ENCODE measurements at regions not wholly inside any gene's neighbourhood (a gene's known extent, or its start where the extent isn't known, plus 50 kb on each side); places are given as distances from the start of the nearest gene placed in this dataset.

- Histone ChIP-seq H3K27me3 (ENCODE audit: control insufficient read depth, insufficient read depth, low read length, poor library complexity, severe bottlenecking) (peaks cover 30% of the 10 kb centered on the region), H3K4me3 (ENCODE audit: low read length) (no peak overlapping the region), H3K36me3 (ENCODE audit: control insufficient read depth, insufficient read depth, low read length) (no peaks in the 10 kb centered on the region), H3K9me3 (ENCODE audit: control insufficient read depth, low read length) (no peaks in the 10 kb centered on the region), H3K4me1 (ENCODE audit: control insufficient read depth, insufficient read depth, low read length) (no peaks in the 10 kb centered on the region), H3K9ac (ENCODE audit: extremely low read depth, low read length, poor library complexity, severe bottlenecking) (no peak overlapping the region), H3K27ac (ENCODE audit: low read depth, low read length) (no peak overlapping the region)
- Mint-ChIP-seq H3K27ac (no peak overlapping the region), H3K4me3 (no peak overlapping the region), H3K4me1 (peaks cover 3% of the 10 kb centered on the region), H3K36me3 (ENCODE audit: low read depth) (no peaks in the 10 kb centered on the region), H3K9me3 (no peaks in the 10 kb centered on the region), H3K27me3 (ENCODE audit: insufficient read depth) (peaks cover 35% of the 10 kb centered on the region)
- no peak for DNase-seq
- WGBS, 2 experiments (ENCODE audit: insufficient coverage in 1 of 2, insufficient read length in 1 of 2): 90 to 91% methylated on average over 2 to 3 of the region's 3 CpGs
- TF ChIP-seq CTCF (conservative IDR thresholded peaks at IDR 0.05): no peak
These were observed 173.7 kb downstream of the SOX9 start for GRCh38 chr17:72294487-72294893.

- no peaks in the 10 kb centered on the region for H3K36me3 Mint-ChIP-seq (ENCODE audit: low read depth)
- no peak for DNase-seq
- H3K27ac Mint-ChIP-seq: no peak overlapping the region
- no peak overlapping the region for H3K4me3 Mint-ChIP-seq
- no peak for TF ChIP-seq CTCF (conservative IDR thresholded peaks at IDR 0.05)
- peaks cover 30% of the 10 kb centered on the region for H3K27me3 ChIP-seq (ENCODE audit: control insufficient read depth, insufficient read depth, low read length, poor library complexity, severe bottlenecking)
- H3K4me1 ChIP-seq (ENCODE audit: control insufficient read depth, insufficient read depth, low read length): no peaks in the 10 kb centered on the region
- H3K27ac ChIP-seq (ENCODE audit: low read depth, low read length): no peak overlapping the region
- H3K9me3 ChIP-seq (ENCODE audit: control insufficient read depth, low read length): no peaks in the 10 kb centered on the region
- no peaks in the 10 kb centered on the region for H3K36me3 ChIP-seq (ENCODE audit: control insufficient read depth, insufficient read depth, low read length)
- H3K4me1 Mint-ChIP-seq: no peaks in the 10 kb centered on the region
- peaks cover 36% of the 10 kb centered on the region for H3K27me3 Mint-ChIP-seq (ENCODE audit: insufficient read depth)
- WGBS, 2 experiments (ENCODE audit: insufficient coverage in 1 of 2, insufficient read length in 1 of 2): 94 to 100% methylated on average over 3 to 4 of the region's 4 CpGs
- no peak overlapping the region for H3K9ac ChIP-seq (ENCODE audit: extremely low read depth, low read length, poor library complexity, severe bottlenecking)
- H3K9me3 Mint-ChIP-seq: no peaks in the 10 kb centered on the region
- no peak overlapping the region for H3K4me3 ChIP-seq (ENCODE audit: low read length)
These were observed 175.1 kb downstream of the SOX9 start for GRCh38 chr17:72295916-72296315.

GRCh38 chr17:72296456-72296855 is 175.6 kb downstream of the SOX9 start:
- no peak for DNase-seq
- H3K4me3 Mint-ChIP-seq: no peak overlapping the region

More at GRCh38 chr17:72296456-72296855, 175.6 kb downstream of the SOX9 start:
- Histone ChIP-seq H3K36me3 (ENCODE audit: control insufficient read depth, insufficient read depth, low read length) (no peaks in the 10 kb centered on the region), H3K9me3 (ENCODE audit: control insufficient read depth, low read length) (no peaks in the 10 kb centered on the region), H3K4me3 (ENCODE audit: low read length) (no peak overlapping the region), H3K9ac (ENCODE audit: extremely low read depth, low read length, poor library complexity, severe bottlenecking) (no peak overlapping the region), H3K4me1 (ENCODE audit: control insufficient read depth, insufficient read depth, low read length) (no peaks in the 10 kb centered on the region), H3K27ac (ENCODE audit: low read depth, low read length) (no peak overlapping the region), H3K27me3 (ENCODE audit: control insufficient read depth, insufficient read depth, low read length, poor library complexity, severe bottlenecking) (peaks cover 30% of the 10 kb centered on the region)
- Mint-ChIP-seq H3K4me1 (no peaks in the 10 kb centered on the region), H3K27me3 (ENCODE audit: insufficient read depth) (peaks cover 36% of the 10 kb centered on the region), H3K36me3 (ENCODE audit: low read depth) (no peaks in the 10 kb centered on the region), H3K27ac (no peak overlapping the region), H3K9me3 (no peaks in the 10 kb centered on the region)
- no peak for TF ChIP-seq CTCF (conservative IDR thresholded peaks at IDR 0.05)
- WGBS, 2 experiments (ENCODE audit: insufficient coverage in 1 of 2, insufficient read length in 1 of 2): no CpG with 5 or more reads among the region's 1 CpG

All from endodermal cell (in vitro differentiated cells).